HepG2 (cell line): ENCODE measurements at regions not wholly inside any gene's neighbourhood (a gene's known extent, or its start where the extent isn't known, plus 50 kb on each side); places are given as distances from the start of the nearest gene placed in this dataset.

Source experiments
- ATAC-seq: fragments of 200-7000 bp; cut with Tn5 transposase; 3 replicates; pipeline ENCODE4 v1.9.1; 2020; ENCODE audit warnings: mild to moderate bottlenecking, moderate library complexity
- BruUV-seq: library from RNA; stranded (reverse); fragments of 400-500 nt; replicated peaks from 2 replicates; lab custom pipeline; 2021; lab: Mats Ljungman, UMichigan
- CTCF ChIA-PET: fragments of 300-600 bp; formaldehyde crosslinking; extraction: SDS; loops from one replicate; lab custom pipeline; 2021; ENCODE audit warnings: low total read pairs, inconsistent platforms, low intra/inter-chr PET ratio; lab: Yijun Ruan, JAX
- POLR2A ChIA-PET: fragments of 350-600 bp; sonication (Branson Sonifier 250); formaldehyde crosslinking; loops from one replicate; lab custom pipeline; 2020; ENCODE audit warnings: antibody characterized with exemption, inconsistent platforms; lab: Yijun Ruan, JAX
- DNase-seq: peaks from one replicate; pipeline ENCODE4 v3.0.0-alpha.2; 2015; ENCODE audit warnings: low spot score
- FAIRE-seq: peaks from 3 replicates; lab custom pipeline; 2011; peaks lifted over from hg19 to GRCh38; lab: Jason Lieb, UNC
- H2AFZ ChIP-seq: one replicate; pipeline ENCODE4 v1.6.1; 2011; ENCODE audit warnings: low read length, inconsistent platforms
- H3K27ac ChIP-seq: fragments of 300-600 bp; 3 replicates; pipeline ENCODE4 v1.8.0; 2011; ENCODE audit warnings: mixed run types, mild to moderate bottlenecking, mixed read lengths, low read length, inconsistent platforms; ENCODE audit not compliant: insufficient read depth; ENCODE audit errors: extremely low read length
- H3K27me3 ChIP-seq, 2 experiments: fragments of 200-600 bp in 1 of 2; 2 replicates in 1 of 2; 3 replicates in 1 of 2; pipeline versions ENCODE4 v1.6.0 to v1.8.0; 2011; ENCODE audit warnings: low read length in 2 of 2, mild to moderate bottlenecking in 2 of 2, moderate library complexity in 2 of 2, inconsistent platforms in 1 of 2; ENCODE audit not compliant: insufficient read depth in 2 of 2, control insufficient read depth in 1 of 2
- H3K36me3 ChIP-seq, 2 experiments: fragments of 200-600 bp in 1 of 2; replicated peaks in 1 of 2; 2 replicates in 1 of 2; 3 replicates in 1 of 2; pipeline versions ENCODE4 v1.5.1 to v1.8.0; 2011; ENCODE audit warnings: low read length in 2 of 2, inconsistent platforms in 1 of 2; ENCODE audit not compliant: insufficient read depth in 2 of 2, control insufficient read depth in 1 of 2
- H3K4me1 ChIP-seq: 2 replicates; pipeline ENCODE4 v1.5.1; 2012; ENCODE audit warnings: low read length, inconsistent platforms; ENCODE audit not compliant: insufficient read depth
- H3K4me2 ChIP-seq: 2 replicates; pipeline ENCODE4 v1.6.0; 2011; ENCODE audit warnings: low read depth, low read length, inconsistent platforms
- H3K4me3 ChIP-seq, 3 experiments: fragments of 200-600 bp in 1 of 3; sonication (generic), shearing (Covaris generic) in 1 of 3; replicated peaks in 1 of 3; 2 replicates each; pipeline ENCODE4 v1.5.1; 2011 to 2016; ENCODE audit warnings: low read length in 3 of 3, inconsistent platforms in 2 of 3, low read depth in 2 of 3, mild to moderate bottlenecking in 2 of 3, control low read depth in 1 of 3, mixed read lengths in 1 of 3; ENCODE audit not compliant: insufficient read depth in 1 of 3
- H3K79me2 ChIP-seq: one replicate; pipeline ENCODE4 v1.6.1; 2011; ENCODE audit warnings: low read length, inconsistent platforms; ENCODE audit not compliant: insufficient read depth
- H3K9ac ChIP-seq: 2 replicates; pipeline ENCODE4 v1.6.0; 2011; ENCODE audit warnings: mild to moderate bottlenecking, low read depth, low read length, inconsistent platforms; ENCODE audit not compliant: insufficient read depth
- H3K9me3 ChIP-seq: 2 replicates; pipeline ENCODE4 v1.5.1; 2012; ENCODE audit warnings: mild to moderate bottlenecking, low read length
- H4K20me1 ChIP-seq: 2 replicates; pipeline ENCODE4 v1.6.0; 2011; ENCODE audit warnings: inconsistent platforms, mild to moderate bottlenecking, low read length, moderate library complexity; ENCODE audit not compliant: insufficient read depth
- CC2D1A ChIP-seq: sonication (generic); formaldehyde crosslinking; IDR thresholded peaks from 2 replicates; pipeline ENCODE4 v1.8.1; 2023; ENCODE audit warnings: mild to moderate bottlenecking, missing genetic modification reagents
- HMG20A ChIP-seq: IDR thresholded peaks from 2 replicates; pipeline ENCODE4 v1.6.1; 2016; ENCODE audit warnings: borderline replicate concordance
- HOXA5 ChIP-seq: sonication (generic); formaldehyde crosslinking; IDR thresholded peaks from 2 replicates; pipeline ENCODE4 v1.4.0; 2020; ENCODE audit warnings: missing genetic modification reagents
- JUND ChIP-seq: sonication (generic); formaldehyde crosslinking; IDR thresholded peaks from 2 replicates; pipeline ENCODE4 v1.8.0; 2022; ENCODE audit warnings: mild to moderate bottlenecking, missing genetic modification reagents
- MBD4 ChIP-seq: IDR thresholded peaks from 2 replicates; pipeline ENCODE4 v1.6.1; 2012; ENCODE audit warnings: low read length, inconsistent platforms, borderline replicate concordance
- POLR2AphosphoS5 ChIP-seq: IDR thresholded peaks from 2 replicates; pipeline ENCODE4 v1.6.1; 2012; ENCODE audit warnings: low read depth, low read length
- XRCC5 ChIP-seq: fragments of 200-400 bp; formaldehyde crosslinking; optimal IDR thresholded peaks from 2 replicates; pipeline ENCODE3; 2017; ENCODE audit warnings: mild to moderate bottlenecking, low read length
- ZBTB10 ChIP-seq: sonication (generic); formaldehyde crosslinking; IDR thresholded peaks from 2 replicates; pipeline ENCODE4 v1.4.0; 2020; ENCODE audit warnings: missing genetic modification reagents, borderline replicate concordance
- ZNF749 ChIP-seq: sonication (generic); formaldehyde crosslinking; IDR thresholded peaks from 2 replicates; pipeline ENCODE4 v1.8.0; 2022; ENCODE audit warnings: mild to moderate bottlenecking, missing genetic modification reagents, moderate library complexity, borderline replicate concordance
- ZSCAN9 ChIP-seq: IDR thresholded peaks from 2 replicates; pipeline ENCODE4 v1.6.1; 2016; ENCODE audit warnings: borderline replicate concordance
- ZXDC ChIP-seq: sonication (generic); formaldehyde crosslinking; IDR thresholded peaks from 2 replicates; pipeline ENCODE4 v1.5.0; 2020; ENCODE audit warnings: mild to moderate bottlenecking, missing genetic modification reagents
- WGBS: methylation state at CpG from one replicate; pipeline ENCODE4 v1.1.6; 2017; ENCODE audit warnings: low lambda C conversion rate; 5-methylcytosine and 5-hydroxymethylcytosine counted together
- in situ Hi-C: cut with HindIII; loops from 2 replicates; pipeline ENCODE4 v1.10.0; 2017; ENCODE audit warnings: low pct_unique_long_range_greater_than_20kb; ENCODE audit not compliant: extremely low pct_ligation_motif_present
- intact Hi-C: fragments of 100-400 bp; cut with micrococcal nuclease; formaldehyde crosslinking; loops from one replicate; pipeline ENCODE4 v1.10.0; 2022; ENCODE audit not compliant: unreplicated experiment

- no peak for ATAC-seq
- H3K4me3 ChIP-seq = no peak overlapping the region
- TF ChIP-seq HMG20A (CRISPR knock-in tag) (no peak), XRCC5 (no peak), ZBTB10 (no peak)
- TF ChIP-seq, all 625 proteins: peak for 0
- ChIA-PET CTCF (no interaction called here), POLR2A (no interaction called here)
- Histone ChIP-seq H3K27ac (no peak overlapping the region), H3K9ac (no peak overlapping the region), H3K36me3 (no peaks in the 10 kb centered on the region), H3K9me3 (no peaks in the 10 kb centered on the region), H3K79me2 (no peaks in the 10 kb centered on the region), H3K27me3 (no peaks in the 10 kb centered on the region), H3K4me2 (peak overlapping the region; percentile 9; the same call in 1 of the 2 replicates), H2AFZ (no peak overlapping the region), H3K4me1 (peaks cover 11% of the 10 kb centered on the region), H4K20me1 (no peaks in the 10 kb centered on the region)
- FAIRE-seq (no peak), DNase-seq (no peak)
- 14% methylated on average over 4 of the region's 4 CpGs for WGBS
- in situ Hi-C loops (no loop called here), intact Hi-C loops (loop anchor here (5.0 kb wide), 1 partner anchor 1661 kb away; no protein-coding TSS in a partner anchor)
- no TSS peak for BruUV-seq
Measured at GRCh38 chr12:46101485-46101869, 111.1 kb upstream of the SCAF11 start.

GRCh38 chr12:46100551-46101484 lies 110.4 kb upstream of the SCAF11 start:
- H3K4me1 ChIP-seq = peaks cover 11% of the 10 kb centered on the region
- intact Hi-C loops = loop anchor here (5.0 kb wide), 1 partner anchor 1661 kb away; no protein-coding TSS in a partner anchor
- no peak overlapping the region; the same call in 1 of the 2 replicates for H3K4me2 ChIP-seq
- ATAC-seq (no peak), FAIRE-seq (no peak), DNase-seq (no peak)
- ChIA-PET CTCF (no interaction called here), POLR2A (no interaction called here)
- TF ChIP-seq CC2D1A (CRISPR knock-in tag) = no peak
- TF ChIP-seq ZNF749 (CRISPR knock-in tag) = no peak
- TF ChIP-seq ZSCAN9 (CRISPR knock-in tag) = no peak
- no peak for TF ChIP-seq POLR2AphosphoS5
- TF ChIP-seq JUND (CRISPR knock-in tag) = no peak
- TF ChIP-seq ZXDC (CRISPR knock-in tag) = no peak
- TF ChIP-seq HOXA5 (CRISPR knock-in tag) = no peak
- TF ChIP-seq MBD4 = no peak
- H2AFZ ChIP-seq = no peak overlapping the region
- H3K9ac ChIP-seq = no peak overlapping the region
- H3K27ac ChIP-seq = no peak overlapping the region
- BruUV-seq = no TSS peak
- no peaks in the 10 kb centered on the region for H3K9me3 ChIP-seq
- no peaks in the 10 kb centered on the region for H3K36me3 ChIP-seq
- no peaks in the 10 kb centered on the region for H4K20me1 ChIP-seq
- H3K79me2 ChIP-seq = no peaks in the 10 kb centered on the region
- H3K4me3 ChIP-seq = no peak overlapping the region
- WGBS = 25% methylated on average over 6 of the region's 6 CpGs
- in situ Hi-C loops = no loop called here
- H3K27me3 ChIP-seq = no peaks in the 10 kb centered on the region
